CD4-positive, CD25-positive, alpha-beta regulatory T cell (primary cell): ENCODE measurements at regions not wholly inside any gene's neighbourhood (a gene's known extent, or its start where the extent isn't known, plus 50 kb on each side); places are given as distances from the start of the nearest gene placed in this dataset.
"Not testable (repeated sequence)": the region's sequence is repeated elsewhere in the genome, so short reads cannot be mapped to it uniquely, and the experiment has no call there.

Experiments used
- ATAC-seq, 2 donors: fragments of 150-1000 bp; cut with Tn5 transposase; one replicate each; pipeline ENCODE4 v1.10.0; 2021; ENCODE audit warnings: low read depth in 2 of 2, moderate number of reproducible peaks in 2 of 2, moderate library complexity in 1 of 2
- DNase-seq, 3 donors: peaks; one replicate each; pipeline versions ENCODE4 v3.0.0 to v3.0.0-alpha.2; 2012 to 2022; ENCODE audit warnings: mixed read lengths in 1 of 3
- H3K27ac ChIP-seq: one replicate; pipeline ENCODE4 v1.7.0; 2013; ENCODE audit warnings: mild to moderate bottlenecking, low read length; ENCODE audit not compliant: insufficient read depth, poor library complexity, severe bottlenecking
- H3K27me3 ChIP-seq: one replicate; pipeline ENCODE4 v1.7.0; 2013; ENCODE audit warnings: low read length; ENCODE audit not compliant: control insufficient read depth, insufficient read depth
- H3K36me3 ChIP-seq: one replicate; pipeline ENCODE4 v1.7.0; 2013; ENCODE audit warnings: mild to moderate bottlenecking, low read length, moderate library complexity; ENCODE audit not compliant: control insufficient read depth, insufficient read depth
- H3K4me1 ChIP-seq: 2 replicates; pipeline ENCODE4 v1.7.0; 2013; ENCODE audit warnings: mild to moderate bottlenecking, low read length; ENCODE audit not compliant: insufficient read depth, control insufficient read depth, poor library complexity, severe bottlenecking
- H3K4me3 ChIP-seq: one replicate; pipeline ENCODE4 v1.7.0; 2013; ENCODE audit warnings: low read depth, mild to moderate bottlenecking, low read length, moderate library complexity
- H3K9me3 ChIP-seq, 2 experiments: 1 replicate in 1 of 2; 2 replicates in 1 of 2; pipeline ENCODE4 v1.7.0; 2013; ENCODE audit warnings: low read length in 2 of 2, mild to moderate bottlenecking in 1 of 2, moderate library complexity in 1 of 2; ENCODE audit not compliant: control insufficient read depth in 2 of 2
- H3K27ac Mint-ChIP-seq, 3 donors: one replicate each; pipeline ENCODE4 v1.8.0; 2020 to 2022; ENCODE audit warnings: mild to moderate bottlenecking in 3 of 3, mixed read lengths in 3 of 3, moderate library complexity in 2 of 3
- H3K27me3 Mint-ChIP-seq: one replicate; pipeline ENCODE4 v1.8.0; 2022; ENCODE audit warnings: mild to moderate bottlenecking, mixed read lengths
- H3K36me3 Mint-ChIP-seq: one replicate; pipeline ENCODE4 v1.8.0; 2020; ENCODE audit warnings: mixed read lengths
- H3K4me1 Mint-ChIP-seq, 4 donors: one replicate each; pipeline ENCODE4 v1.8.0; 2020 to 2022; ENCODE audit warnings: mixed read lengths in 4 of 4, mild to moderate bottlenecking in 1 of 4
- H3K4me3 Mint-ChIP-seq, 4 donors: one replicate each; pipeline ENCODE4 v1.8.0; 2020 to 2022; ENCODE audit warnings: mild to moderate bottlenecking in 4 of 4, mixed read lengths in 4 of 4, moderate library complexity in 3 of 4
- H3K9me3 Mint-ChIP-seq, 7 donors: one replicate each; pipeline ENCODE4 v1.8.0; 2020 to 2022; ENCODE audit warnings: mixed read lengths in 7 of 7, mild to moderate bottlenecking in 3 of 7, moderate library complexity in 2 of 7

GRCh38 chr20:41686961-41687360 lies 68.8 kb upstream of the CHD6 start:
- Mint-ChIP-seq H3K27me3 (peaks cover 18% of the 10 kb centered on the region), H3K36me3 (no peaks in the 10 kb centered on the region), H3K4me3 (no peak overlapping the region), H3K9me3 (no peaks in the 10 kb centered on the region), H3K4me1 (no peaks in the 10 kb centered on the region), H3K27ac (no peak overlapping the region)
- Histone ChIP-seq H3K27me3 (no peaks in the 10 kb centered on the region), H3K4me3 (no peak overlapping the region), H3K4me1 (no peaks in the 10 kb centered on the region), H3K9me3 (no peaks in the 10 kb centered on the region), H3K27ac (no peak overlapping the region), H3K36me3 (no peaks in the 10 kb centered on the region)
- no peak for ATAC-seq
- no peak for DNase-seq

DNA sequence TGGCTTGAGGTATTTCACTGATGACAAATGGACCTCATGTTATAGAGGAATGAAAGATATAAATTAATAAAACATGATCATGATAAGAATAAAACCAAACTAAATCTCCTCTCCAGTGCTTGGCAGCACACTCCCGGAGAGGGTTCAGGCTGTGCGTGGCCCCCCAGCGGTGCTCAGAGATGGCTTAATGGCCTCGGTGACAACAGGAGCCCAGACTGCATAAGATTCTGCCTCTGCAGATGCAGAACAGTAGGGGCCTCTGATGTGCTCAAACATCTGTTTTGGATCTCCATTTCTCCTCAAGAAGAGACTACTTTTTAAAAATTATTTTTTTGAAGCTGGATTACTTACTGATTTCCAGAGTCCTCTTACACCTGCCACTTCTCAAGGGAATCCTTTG lies 67.0 kb upstream of the CHD6 start:
- not testable (repeated sequence) for ATAC-seq, H3K4me3 ChIP-seq, H3K27ac Mint-ChIP-seq, H3K9me3 ChIP-seq, H3K27ac ChIP-seq, H3K27me3 ChIP-seq, H3K4me1 ChIP-seq, H3K4me3 Mint-ChIP-seq, H3K4me1 Mint-ChIP-seq, H3K36me3 ChIP-seq, H3K36me3 Mint-ChIP-seq, H3K9me3 Mint-ChIP-seq, DNase-seq
- H3K27me3 Mint-ChIP-seq, result peaks cover 30% of the 10 kb centered on the region

DNA sequence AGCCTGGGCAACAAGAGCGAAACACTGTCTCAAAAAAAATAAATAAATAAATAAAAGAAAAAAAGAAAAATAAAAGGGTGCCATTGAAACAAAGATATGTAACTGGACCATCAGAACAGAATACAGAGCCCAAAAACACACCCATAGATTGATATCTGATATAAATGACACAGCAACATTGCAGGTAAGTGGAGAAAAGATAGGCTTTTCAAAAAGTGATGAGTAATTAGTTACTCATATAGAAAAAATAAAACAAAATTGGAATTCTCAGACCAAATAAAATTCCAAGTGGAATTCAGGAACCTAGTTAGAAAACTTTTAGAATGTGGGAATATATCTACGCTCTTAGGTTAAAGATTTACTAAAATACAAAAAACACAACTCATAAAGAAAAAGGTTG lies 60.6 kb upstream of the CHD6 start:
- H3K9me3 Mint-ChIP-seq, result peaks cover 0 to 1% (median 0%) of the 10 kb centered on the region in 7 donors
- no peak overlapping the region for H3K4me3 Mint-ChIP-seq
- H3K27me3 ChIP-seq, result peaks cover 7% of the 10 kb centered on the region
- H3K27me3 Mint-ChIP-seq, result peaks cover 40% of the 10 kb centered on the region
- H3K36me3 ChIP-seq, result no peaks in the 10 kb centered on the region
- H3K27ac ChIP-seq, result no peak overlapping the region
- no peak for DNase-seq
- no peak overlapping the region for H3K4me3 ChIP-seq
- no peaks in the 10 kb centered on the region for H3K9me3 ChIP-seq
- no peaks in the 10 kb centered on the region for H3K36me3 Mint-ChIP-seq
- ATAC-seq, result no peak
- H3K4me1 ChIP-seq, result no peaks in the 10 kb centered on the region
- H3K4me1 Mint-ChIP-seq, result no peaks in the 10 kb centered on the region
- H3K27ac Mint-ChIP-seq, result no peak overlapping the region

DNA sequence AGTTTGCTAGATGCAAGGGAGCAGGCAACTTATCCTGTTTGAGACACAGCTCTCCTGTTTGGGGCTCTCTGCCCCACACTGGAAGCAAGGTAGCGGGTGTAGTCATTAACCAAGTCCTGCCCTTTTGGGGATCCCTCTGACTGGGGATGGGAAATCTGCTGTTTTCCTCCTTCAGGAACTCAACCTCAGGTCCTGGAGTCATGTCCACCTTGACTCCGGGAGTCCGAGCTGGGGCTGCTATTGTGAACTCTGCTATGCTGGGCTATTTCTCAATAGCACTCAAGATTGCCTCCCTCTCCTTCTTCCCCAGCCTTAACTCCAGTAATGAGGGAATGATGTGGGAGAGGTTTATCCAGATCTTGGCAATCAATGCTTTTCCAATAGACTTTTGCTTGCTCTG lies 54.1 kb upstream of the CHD6 start:
- Mint-ChIP-seq H3K4me3 (no peak overlapping the region), H3K4me1 (no peaks in the 10 kb centered on the region), H3K27me3 (peaks cover 36% of the 10 kb centered on the region), H3K36me3 (no peaks in the 10 kb centered on the region), H3K27ac (no peak overlapping the region), H3K9me3 (peaks cover 0 to 8% (median 0%) of the 10 kb centered on the region in 7 donors)
- no peaks in the 10 kb centered on the region for H3K9me3 ChIP-seq
- ATAC-seq, result no peak
- peaks cover 14% of the 10 kb centered on the region for H3K27me3 ChIP-seq
- no peaks in the 10 kb centered on the region for H3K4me1 ChIP-seq
- no peak overlapping the region for H3K4me3 ChIP-seq
- DNase-seq, result no peak
- no peak overlapping the region for H3K27ac ChIP-seq
- H3K36me3 ChIP-seq, result no peaks in the 10 kb centered on the region

- DNase-seq, result no peak
- Mint-ChIP-seq H3K4me3 (no peak overlapping the region), H3K27me3 (peaks cover 36% of the 10 kb centered on the region), H3K27ac (no peak overlapping the region), H3K9me3 (peaks cover 0 to 8% (median 0%) of the 10 kb centered on the region in 7 donors), H3K4me1 (no peaks in the 10 kb centered on the region), H3K36me3 (no peaks in the 10 kb centered on the region)
- Histone ChIP-seq H3K27ac (no peak overlapping the region), H3K36me3 (no peaks in the 10 kb centered on the region), H3K27me3 (peaks cover 14% of the 10 kb centered on the region), H3K4me3 (no peak overlapping the region), H3K9me3 (no peaks in the 10 kb centered on the region), H3K4me1 (no peaks in the 10 kb centered on the region)
- ATAC-seq, result no peak
These were observed 53.0 kb upstream of the CHD6 start for GRCh38 chr20:41671143-41671542.

DNA sequence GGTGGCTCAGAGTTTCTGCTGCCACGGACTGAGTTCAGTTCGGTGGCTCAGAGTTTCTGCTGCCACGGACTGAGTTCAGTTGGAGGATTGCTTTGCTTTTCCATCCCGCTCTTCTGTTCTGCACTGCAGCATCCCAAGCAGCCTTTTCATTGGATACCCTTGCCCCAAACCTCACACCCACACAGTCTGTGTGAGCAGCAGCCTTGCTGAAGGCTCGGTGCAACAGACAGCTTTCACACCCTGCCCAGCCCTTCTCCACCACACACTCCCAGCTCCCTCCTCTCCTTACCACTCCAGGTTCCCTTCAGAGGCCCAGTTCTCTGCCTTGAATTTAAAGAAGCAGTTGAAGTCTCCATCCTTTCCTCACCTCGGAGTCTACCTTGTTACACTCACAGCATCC lies 52.5 kb upstream of the CHD6 start:
- Mint-ChIP-seq H3K36me3 (no peaks in the 10 kb centered on the region), H3K27me3 (peaks cover 37% of the 10 kb centered on the region), H3K4me1 (no peaks in the 10 kb centered on the region), H3K27ac (no peak overlapping the region), H3K9me3 (peaks cover 0 to 8% (median 0%) of the 10 kb centered on the region in 7 donors), H3K4me3 (no peak overlapping the region)
- no peak overlapping the region for H3K4me3 ChIP-seq
- no peaks in the 10 kb centered on the region for H3K4me1 ChIP-seq
- no peak for ATAC-seq
- no peak overlapping the region for H3K27ac ChIP-seq
- no peaks in the 10 kb centered on the region for H3K36me3 ChIP-seq
- H3K27me3 ChIP-seq, result peaks cover 14% of the 10 kb centered on the region
- no peaks in the 10 kb centered on the region for H3K9me3 ChIP-seq
- no peak for DNase-seq

DNA sequence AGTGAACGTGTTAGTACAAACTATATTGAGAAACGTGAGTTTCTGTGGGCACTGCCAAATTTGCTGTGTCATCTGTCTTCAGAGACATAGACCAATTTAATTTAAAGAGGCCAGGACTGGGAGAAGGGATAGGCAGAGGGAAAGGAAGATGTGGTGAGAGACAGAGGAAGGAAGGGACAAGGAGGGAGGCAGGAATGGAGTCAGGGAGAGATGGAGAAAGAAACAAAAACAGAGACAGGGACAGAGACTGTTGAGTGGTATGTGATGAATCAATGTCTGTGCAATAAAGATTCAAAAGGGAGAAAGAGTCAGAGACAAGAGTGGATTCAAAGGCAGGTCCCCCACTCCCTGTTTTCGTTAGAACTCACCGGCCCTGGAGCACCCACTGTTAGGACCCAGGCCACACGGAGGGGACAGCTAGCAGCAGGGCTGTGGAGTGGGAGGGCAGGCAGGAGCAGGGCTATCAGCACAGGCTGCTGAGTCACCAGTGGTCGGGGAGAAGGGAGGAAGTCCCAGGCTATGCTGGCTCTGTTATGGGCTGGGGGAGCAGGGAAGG lies 51.6 kb upstream of the CHD6 start:
- Histone ChIP-seq H3K9me3 (no peaks in the 10 kb centered on the region), H3K4me3 (no peak overlapping the region), H3K4me1 (no peaks in the 10 kb centered on the region), H3K27ac (no peak overlapping the region), H3K36me3 (no peaks in the 10 kb centered on the region), H3K27me3 (peaks cover 12% of the 10 kb centered on the region)
- DNase-seq (no peak), ATAC-seq (no peak)
- no peaks in the 10 kb centered on the region for H3K36me3 Mint-ChIP-seq
- peaks cover 31% of the 10 kb centered on the region for H3K27me3 Mint-ChIP-seq
- H3K27ac Mint-ChIP-seq, result no peak overlapping the region
- no peak overlapping the region for H3K4me3 Mint-ChIP-seq
- peaks cover 0 to 8% (median 0%) of the 10 kb centered on the region in 7 donors for H3K9me3 Mint-ChIP-seq
- H3K4me1 Mint-ChIP-seq, result no peaks in the 10 kb centered on the region

GRCh38 chr20:41668057-41668749 lies 50.0 kb upstream of the CHD6 start:
- no peaks in the 10 kb centered on the region for H3K36me3 Mint-ChIP-seq

More at GRCh38 chr20:41668057-41668749, 50.0 kb upstream of the CHD6 start:
- H3K4me3 ChIP-seq, result no peak overlapping the region
- no peaks in the 10 kb centered on the region for H3K9me3 ChIP-seq
- peaks cover 21% of the 10 kb centered on the region for H3K27me3 Mint-ChIP-seq
- H3K4me3 Mint-ChIP-seq, result no peak overlapping the region
- no peak overlapping the region for H3K27ac ChIP-seq
- ATAC-seq, result no peak
- H3K27me3 ChIP-seq, result peaks cover 7% of the 10 kb centered on the region
- no peaks in the 10 kb centered on the region for H3K4me1 ChIP-seq
- peaks cover 0 to 8% (median 0%) of the 10 kb centered on the region in 7 donors for H3K9me3 Mint-ChIP-seq
- no peak overlapping the region for H3K27ac Mint-ChIP-seq
- no peaks in the 10 kb centered on the region for H3K36me3 ChIP-seq
- no peaks in the 10 kb centered on the region for H3K4me1 Mint-ChIP-seq
- DNase-seq, result no peak
